Left renal pelvis (tissue), 4 donors: ENCODE measurements at regions not wholly inside any gene's neighbourhood (a gene's known extent, or its start where the extent isn't known, plus 50 kb on each side); places are given as distances from the start of the nearest gene placed in this dataset.

Experiments
- DNase-seq, 4 donors: peaks; one replicate each; pipeline ENCODE4 v3.0.0-alpha.2; 2013; ENCODE audit warnings: low read depth in 4 of 4, low spot score in 3 of 4

- DNase-seq: no peak
Observed at GRCh38 chr2:216320852-216321251, 51.4 kb downstream of the MARCHF4 start.

- no peak for DNase-seq
Observed at GRCh38 chr2:216319771-216320170, 52.5 kb downstream of the MARCHF4 start.

- no peak for DNase-seq
Observed at GRCh38 chr2:216318521-216318874, 53.8 kb downstream of the MARCHF4 start.

GRCh38 chr2:216317831-216318520, 54.3 kb downstream of the MARCHF4 start:
- DNase-seq: no peak

- DNase-seq: no peak
Observed at GRCh38 chr2:216316743-216317142, 55.5 kb downstream of the MARCHF4 start.

- DNase-seq: no peak
Observed at GRCh38 chr2:216315802-216316603, 56.3 kb downstream of the MARCHF4 start.

GRCh38 chr2:216312441-216312840, 59.8 kb downstream of the MARCHF4 start:
- no peak for DNase-seq

GRCh38 chr2:216308576-216308975, 63.7 kb downstream of the MARCHF4 start:
- peak; percentile 56 to 78 (median 64) for DNase-seq

GRCh38 chr2:216307496-216307895, 64.8 kb downstream of the MARCHF4 start:
- DNase-seq: no peak

- DNase-seq: no peak
Observed at GRCh38 chr2:216306868-216307267, 65.4 kb downstream of the MARCHF4 start.

GRCh38 chr2:216305574-216305973, 66.7 kb downstream of the MARCHF4 start:
- DNase-seq: no peak

- no peak for DNase-seq
Observed at GRCh38 chr2:216302981-216303676, 69.2 kb downstream of the MARCHF4 start.

GRCh38 chr2:216300906-216301305, 71.4 kb downstream of the MARCHF4 start:
- no peak for DNase-seq

GRCh38 chr2:216299588-216299987, 72.7 kb downstream of the MARCHF4 start:
- no peak for DNase-seq

GRCh38 chr2:216298719-216299495, 73.4 kb downstream of the MARCHF4 start:
- no peak for DNase-seq

- DNase-seq: no peak
Observed at GRCh38 chr2:216296856-216297255, 75.4 kb downstream of the MARCHF4 start.

- DNase-seq: no peak
Observed at GRCh38 chr2:216294305-216294704, 78.0 kb downstream of the MARCHF4 start.

GRCh38 chr2:216293883-216294282, 78.4 kb downstream of the MARCHF4 start:
- no peak for DNase-seq

GRCh38 chr2:216292886-216293301, 79.4 kb downstream of the MARCHF4 start:
- DNase-seq: no peak

GRCh38 chr2:216292475-216292874, 79.8 kb downstream of the MARCHF4 start:
- DNase-seq: no peak

GRCh38 chr2:216289470-216289869, 82.8 kb downstream of the MARCHF4 start:
- no peak for DNase-seq
